NCI-H460 (cell line): ENCODE measurements at regions not wholly inside any gene's neighbourhood (a gene's known extent, or its start where the extent isn't known, plus 50 kb on each side); places are given as distances from the start of the nearest gene placed in this dataset.

Experiments
- DNase-seq: peaks from one replicate; pipeline ENCODE4 v3.0.0-alpha.2; 2016; ENCODE audit warnings: low read depth; ENCODE audit errors: extremely low read depth

GRCh38 chr22:48121984-48122383 lies 1359.5 kb downstream of the TBC1D22A start:
- no peak for DNase-seq

DNA sequence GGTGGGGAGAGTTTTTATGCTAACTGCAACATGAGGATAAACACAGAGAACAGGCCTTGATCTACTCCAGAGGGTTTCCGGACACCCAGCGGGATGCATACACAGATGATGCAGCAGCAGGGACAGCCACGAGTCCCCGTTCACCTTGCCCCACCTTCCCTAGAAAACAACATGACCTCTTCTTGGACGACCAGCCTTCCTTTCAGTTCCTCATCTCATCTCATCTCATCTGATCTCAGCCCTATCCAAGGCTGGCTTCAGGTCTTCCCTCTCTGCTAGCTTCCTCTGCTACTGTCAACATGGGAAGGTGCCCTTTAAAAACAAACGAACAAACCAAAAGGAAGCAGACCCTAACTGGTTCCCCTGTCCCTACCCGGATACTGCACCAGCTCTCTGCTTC lies 1356.2 kb downstream of the TBC1D22A start:
- DNase-seq, result no peak

- no peak for DNase-seq
These were observed 1354.4 kb downstream of the TBC1D22A start for GRCh38 chr22:48116871-48117270.

DNA sequence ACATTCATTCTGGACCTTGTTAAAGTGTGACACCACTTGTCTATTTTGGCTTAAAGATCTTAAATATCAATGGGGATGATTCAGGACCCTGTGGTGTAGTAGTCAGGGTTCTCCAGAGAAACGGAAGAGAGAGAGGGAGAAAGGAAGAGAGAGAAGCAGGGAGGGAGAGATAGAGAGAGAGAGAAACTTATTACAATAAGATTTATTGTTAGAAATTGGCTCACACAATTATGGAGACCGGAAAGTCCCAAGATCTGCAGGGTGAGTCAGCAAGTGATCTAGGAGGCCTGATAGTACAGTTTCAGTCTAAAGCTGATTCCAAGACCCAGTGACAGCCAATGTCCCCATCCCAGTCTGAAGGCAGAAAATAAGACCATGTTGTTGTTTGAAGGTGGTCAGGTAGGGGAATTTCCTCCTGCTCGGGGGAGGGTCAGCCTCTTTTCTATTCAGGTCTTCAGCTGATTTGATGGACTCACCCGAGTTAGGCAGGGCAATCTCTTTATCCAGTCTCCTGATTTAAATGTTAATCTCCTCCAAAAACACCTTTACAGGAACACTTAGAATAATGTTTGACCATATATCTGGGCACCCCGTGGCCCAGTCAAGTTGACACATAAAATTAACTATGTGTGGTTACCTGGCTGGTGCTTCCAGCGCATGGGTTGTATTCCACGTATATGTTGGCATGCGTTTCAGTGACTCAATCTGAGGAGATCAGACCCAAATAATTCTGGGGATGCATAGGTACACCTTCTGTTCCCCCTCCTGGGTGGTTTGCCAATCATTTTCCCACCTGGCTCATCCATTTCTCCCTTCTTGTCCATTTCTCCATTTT lies 1350.5 kb downstream of the TBC1D22A start:
- no peak for DNase-seq

GRCh38 chr22:48106715-48107259 lies 1344.3 kb downstream of the TBC1D22A start:
- DNase-seq, result no peak

DNA sequence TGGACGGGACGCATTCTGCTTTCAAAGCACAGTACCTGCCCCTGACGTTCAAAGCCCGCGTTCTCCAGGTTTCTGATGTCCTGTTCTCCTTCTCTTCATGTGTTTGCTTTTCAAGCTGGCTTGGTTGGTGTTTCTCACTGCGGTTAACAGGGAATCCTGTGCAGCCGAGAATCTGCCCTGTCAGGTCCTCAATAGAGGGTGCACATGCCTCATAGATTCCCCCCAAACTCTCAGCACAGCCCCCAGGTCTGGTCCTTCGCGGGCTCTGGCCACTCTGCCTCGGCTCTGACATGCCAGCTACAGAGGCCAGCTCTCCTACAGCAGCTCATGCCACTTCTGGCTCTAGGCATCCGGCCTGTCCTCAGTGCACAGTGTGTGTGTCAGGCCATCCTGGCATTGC lies 1343.8 kb downstream of the TBC1D22A start:
- no peak for DNase-seq

DNA sequence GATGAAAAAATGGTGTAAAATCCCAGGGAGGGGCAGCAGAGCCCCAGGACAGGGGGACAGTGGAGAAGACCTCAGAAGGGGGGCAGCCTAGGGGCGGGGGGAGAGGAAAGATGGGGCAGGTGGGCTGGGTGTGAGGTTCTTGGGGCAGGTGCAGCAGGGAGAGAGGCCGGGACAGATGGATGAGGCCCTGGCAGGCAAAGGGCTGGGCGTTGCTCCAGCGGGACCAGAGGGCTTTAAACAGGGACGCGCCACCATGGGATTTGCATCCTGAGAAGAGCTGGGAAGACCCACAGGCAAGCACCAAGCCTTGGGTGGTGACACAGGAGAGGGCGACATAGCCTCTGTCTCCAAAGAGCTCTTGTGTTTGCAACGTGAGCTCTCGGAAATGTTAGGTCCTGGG lies 1342.8 kb downstream of the TBC1D22A start:
- no peak for DNase-seq

DNA sequence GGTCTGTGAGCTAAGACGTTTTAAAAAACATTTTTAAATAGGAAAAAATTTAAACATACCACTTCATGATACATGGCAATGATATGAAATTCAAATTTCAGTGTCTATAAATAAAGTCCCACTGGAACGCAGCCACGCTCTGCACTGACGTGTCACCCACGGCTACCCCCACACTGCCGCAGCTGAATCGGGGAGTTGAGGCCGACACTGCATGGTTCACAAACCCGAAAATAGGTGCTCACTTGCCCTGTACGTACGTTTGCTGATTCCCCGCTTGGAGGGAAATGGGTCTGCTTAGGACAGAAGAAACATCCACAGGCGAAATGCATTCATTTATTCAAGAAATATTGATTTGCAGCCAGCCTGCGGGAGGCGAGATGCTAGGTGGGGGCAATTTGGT lies 1342.3 kb downstream of the TBC1D22A start:
- DNase-seq, result no peak

GRCh38 chr22:48104102-48104738 lies 1341.8 kb downstream of the TBC1D22A start:
- no peak for DNase-seq

- DNase-seq, result no peak
These were observed 1340.9 kb downstream of the TBC1D22A start for GRCh38 chr22:48103126-48103875.

- DNase-seq, result no peak
These were observed 1340.1 kb downstream of the TBC1D22A start for GRCh38 chr22:48102581-48102980.

GRCh38 chr22:48101704-48102103 lies 1339.3 kb downstream of the TBC1D22A start:
- no peak for DNase-seq

GRCh38 chr22:48100685-48101417 lies 1338.4 kb downstream of the TBC1D22A start:
- DNase-seq, result no peak

DNA sequence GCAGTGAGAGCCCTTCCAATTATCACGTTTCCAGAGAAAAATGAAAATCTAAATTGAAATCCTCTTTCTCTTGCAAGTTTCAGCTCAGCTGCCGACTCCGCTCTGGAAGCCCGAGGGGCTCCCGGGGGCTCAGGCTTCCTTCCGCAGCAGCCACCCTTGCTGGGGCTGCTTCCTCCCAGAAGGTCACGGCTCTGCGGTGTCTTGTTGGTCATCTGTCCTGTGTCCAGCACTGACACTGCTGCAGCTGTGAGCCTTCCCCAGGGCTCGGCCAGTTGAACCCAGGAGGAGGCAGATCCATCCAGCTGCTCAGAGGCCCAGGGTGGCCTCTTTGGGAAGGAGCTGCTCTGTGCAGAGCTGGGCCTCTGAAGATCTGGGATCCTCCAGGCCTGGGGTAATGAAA lies 1337.2 kb downstream of the TBC1D22A start:
- DNase-seq, result no peak

GRCh38 chr22:48099251-48099650 lies 1336.8 kb downstream of the TBC1D22A start:
- no peak for DNase-seq

DNA sequence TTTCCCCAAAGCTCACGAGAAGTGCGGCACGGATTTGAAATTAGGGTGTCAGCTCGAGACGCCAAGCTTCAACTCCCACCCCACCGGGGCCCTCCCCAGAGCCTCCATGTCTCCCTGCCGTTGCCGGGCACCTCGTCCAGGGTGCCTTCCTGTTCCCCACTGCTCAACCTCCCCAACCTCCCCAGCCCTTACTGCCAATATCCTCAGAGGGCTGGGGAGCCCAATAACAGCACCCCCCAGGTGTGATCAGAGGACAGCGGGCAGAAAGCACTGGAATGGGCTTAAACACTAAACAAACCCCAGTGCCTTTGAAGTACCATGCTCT lies 1336.4 kb downstream of the TBC1D22A start:
- no peak for DNase-seq

DNA sequence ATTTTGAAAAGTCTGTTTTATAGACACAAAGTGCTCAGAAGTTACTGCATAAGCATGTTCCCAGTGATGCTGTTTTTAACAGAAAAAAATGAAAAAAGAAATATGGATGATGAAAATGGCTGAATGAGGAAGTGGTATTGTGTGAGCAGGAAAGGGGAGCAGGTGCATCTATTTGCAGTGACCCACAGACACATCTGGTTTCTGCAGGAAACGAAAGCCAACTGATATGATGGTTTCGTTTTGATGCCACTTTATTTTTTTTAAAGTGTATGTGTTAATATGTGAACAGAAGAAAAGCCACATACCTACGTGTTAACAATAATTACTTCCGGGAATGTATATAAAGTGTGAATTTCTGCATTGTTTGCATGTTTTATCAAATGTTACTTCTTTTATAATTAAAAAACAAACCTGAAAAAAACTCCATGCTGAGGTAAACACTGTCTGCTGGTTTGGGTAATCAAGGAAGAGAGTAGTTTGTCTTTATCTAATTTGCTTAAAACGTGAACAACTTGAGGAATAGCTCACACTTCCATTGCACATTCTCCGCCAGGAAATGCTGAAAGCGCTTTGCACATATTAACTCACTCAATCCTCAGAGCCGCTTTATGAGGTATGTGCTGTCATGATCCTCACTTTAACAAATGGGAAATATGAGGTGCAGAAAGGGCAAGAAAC lies 1335.9 kb downstream of the TBC1D22A start:
- DNase-seq, result no peak

- no peak for DNase-seq
These were observed 1335.3 kb downstream of the TBC1D22A start for GRCh38 chr22:48097723-48098122.

DNA sequence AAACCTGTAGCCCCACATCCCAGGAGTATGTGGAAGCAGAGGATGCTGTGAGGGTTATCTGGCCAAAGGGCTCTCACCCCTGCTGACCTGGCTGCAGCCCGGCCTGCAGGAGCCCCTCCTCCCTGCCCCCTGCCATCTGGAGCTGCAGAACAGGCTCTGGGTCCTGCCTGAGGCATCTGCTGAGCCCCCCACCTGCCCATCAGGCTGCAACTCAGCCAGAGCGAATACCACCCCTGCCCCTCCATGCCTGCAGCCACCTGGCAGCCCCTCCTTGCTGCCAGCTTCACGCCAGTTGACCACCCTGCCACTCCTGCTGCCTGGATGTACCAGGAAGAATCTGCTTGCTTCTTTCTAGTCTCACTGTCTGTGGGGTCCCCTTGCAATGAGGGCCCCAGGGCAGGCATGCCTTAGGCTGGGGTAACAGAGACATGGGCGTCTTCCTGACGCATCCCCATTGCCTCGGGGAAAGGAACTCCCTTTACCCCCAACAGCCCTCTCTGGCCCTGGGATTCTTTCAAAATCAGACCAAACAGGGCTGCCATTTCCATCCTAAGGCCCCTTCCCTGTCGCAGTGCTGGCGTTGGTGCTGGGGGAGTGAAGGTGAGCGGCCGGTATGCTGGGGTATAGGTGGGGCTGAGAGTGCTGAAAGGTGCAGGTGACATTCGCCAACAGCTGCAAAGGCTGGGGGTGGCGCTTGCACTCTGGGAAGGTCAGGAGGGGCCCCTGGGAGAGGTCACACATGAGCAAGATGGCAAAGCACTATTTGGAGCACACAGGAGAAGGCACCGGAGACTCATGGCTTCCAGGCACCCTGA lies 1334.6 kb downstream of the TBC1D22A start:
- no peak for DNase-seq
